Upper lobe of left lung (tissue), 6 donors: ENCODE measurements at regions not wholly inside any gene's neighbourhood (a gene's known extent, or its start where the extent isn't known, plus 50 kb on each side); places are given as distances from the start of the nearest gene placed in this dataset.

Source experiments
- ATAC-seq, 2 donors: fragments of 200-7000 bp; cut with Tn5 transposase; one replicate each; pipeline ENCODE4 v1.9.1; 2022; ENCODE audit warnings: mild to moderate bottlenecking in 2 of 2, moderate library complexity in 2 of 2; ENCODE audit not compliant: low FRiP score in 2 of 2
- DNase-seq, 2 donors: peaks; one replicate each; pipeline ENCODE4 v3.0.0-alpha.2; 2019 to 2020
- H3K27ac ChIP-seq, 4 donors: fragments of 200-600 bp; sonication (generic); one replicate each; pipeline ENCODE4 v1.5.1; 2016 to 2019
- H3K27me3 ChIP-seq, 4 donors: fragments of 200-600 bp; sonication (generic); one replicate each; pipeline ENCODE4 v1.5.1; 2017 to 2019
- H3K36me3 ChIP-seq, 4 donors: fragments of 200-600 bp; sonication (generic); one replicate each; pipeline ENCODE4 v1.5.1; 2016 to 2019
- H3K4me1 ChIP-seq, 4 donors: fragments of 200-600 bp; sonication (generic); one replicate each; pipeline ENCODE4 v1.5.1; 2018 to 2019
- H3K4me3 ChIP-seq, 4 donors: fragments of 200-600 bp; sonication (generic); one replicate each; pipeline ENCODE4 v1.5.1; 2017 to 2019; ENCODE audit warnings: mild to moderate bottlenecking in 2 of 4, moderate library complexity in 1 of 4
- H3K9me3 ChIP-seq, 4 donors: fragments of 200-600 bp; sonication (generic); one replicate each; pipeline ENCODE4 v1.5.1; 2018 to 2019
- EP300 ChIP-seq, 4 donors: sonication (generic); formaldehyde crosslinking; IDR thresholded peaks; one replicate each; pipeline ENCODE4 v1.5.1; 2017; ENCODE audit warnings: antibody characterized with exemption in 4 of 4, control low read depth in 2 of 4
- POLR2A ChIP-seq, 4 donors: fragments of 450-650 bp; IDR thresholded peaks; one replicate each; pipeline ENCODE4 v1.5.1; 2016 to 2017; ENCODE audit warnings: antibody characterized with exemption in 4 of 4, mild to moderate bottlenecking in 2 of 4
- POLR2AphosphoS5 ChIP-seq, 2 donors: sonication (generic); formaldehyde crosslinking; IDR thresholded peaks; one replicate each; pipeline ENCODE4 v1.5.1; 2017; ENCODE audit warnings: antibody characterized with exemption in 2 of 2
- WGBS, 2 donors: methylation state at CpG; one replicate each; pipeline ENCODE4 v1.1.5; 2017 to 2018; 5-methylcytosine and 5-hydroxymethylcytosine counted together
- TF ChIP-seq, protein P1 (sequence below), 6 experiments: fragments of 450-650 bp in 4 of 6; fragments of 200-600 bp in 2 of 6; sonication (generic) in 2 of 6; IDR thresholded peaks; one replicate each; pipeline ENCODE4 v1.5.1; 2016 to 2019; ENCODE audit warnings: antibody characterized with exemption in 6 of 6
- donor health status: DM: no; HTN: no; CAD: no; lungs with moderate emphysema.
- donor health status: DM: no; HTN: yes; CAD: no; lungs with severe emphysema.

DNA sequence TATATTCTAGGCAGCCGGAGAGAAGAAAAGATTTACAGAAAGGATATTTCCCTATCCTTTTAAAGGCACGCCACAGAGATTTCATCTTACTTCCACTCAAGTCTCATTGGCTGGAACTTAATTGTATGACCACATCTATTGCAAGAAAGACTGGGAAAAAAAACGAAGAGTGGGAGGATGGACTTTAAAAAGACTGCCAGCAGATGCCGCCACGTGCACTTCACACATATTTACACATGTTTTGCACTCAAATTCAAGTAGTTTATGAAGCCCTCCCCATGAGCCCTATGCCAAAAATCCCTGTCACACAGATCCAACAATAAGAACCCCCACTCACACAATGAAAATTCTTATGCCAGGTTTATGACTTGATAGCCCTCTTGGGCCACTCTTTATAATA, 138.5 kb upstream of the TYRP1 start:
- H3K36me3 ChIP-seq, result no peaks in the 10 kb centered on the region
- no peak for DNase-seq
- TF ChIP-seq POLR2A (IDR thresholded peaks at IDR 0.05), result no peak
- TF ChIP-seq, protein P1, sequence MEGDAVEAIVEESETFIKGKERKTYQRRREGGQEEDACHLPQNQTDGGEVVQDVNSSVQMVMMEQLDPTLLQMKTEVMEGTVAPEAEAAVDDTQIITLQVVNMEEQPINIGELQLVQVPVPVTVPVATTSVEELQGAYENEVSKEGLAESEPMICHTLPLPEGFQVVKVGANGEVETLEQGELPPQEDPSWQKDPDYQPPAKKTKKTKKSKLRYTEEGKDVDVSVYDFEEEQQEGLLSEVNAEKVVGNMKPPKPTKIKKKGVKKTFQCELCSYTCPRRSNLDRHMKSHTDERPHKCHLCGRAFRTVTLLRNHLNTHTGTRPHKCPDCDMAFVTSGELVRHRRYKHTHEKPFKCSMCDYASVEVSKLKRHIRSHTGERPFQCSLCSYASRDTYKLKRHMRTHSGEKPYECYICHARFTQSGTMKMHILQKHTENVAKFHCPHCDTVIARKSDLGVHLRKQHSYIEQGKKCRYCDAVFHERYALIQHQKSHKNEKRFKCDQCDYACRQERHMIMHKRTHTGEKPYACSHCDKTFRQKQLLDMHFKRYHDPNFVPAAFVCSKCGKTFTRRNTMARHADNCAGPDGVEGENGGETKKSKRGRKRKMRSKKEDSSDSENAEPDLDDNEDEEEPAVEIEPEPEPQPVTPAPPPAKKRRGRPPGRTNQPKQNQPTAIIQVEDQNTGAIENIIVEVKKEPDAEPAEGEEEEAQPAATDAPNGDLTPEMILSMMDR (IDR thresholded peaks at IDR 0.05), result no peak
- TF ChIP-seq POLR2AphosphoS5 (IDR thresholded peaks at IDR 0.05), result no peak
- no peak for TF ChIP-seq EP300 (IDR thresholded peaks at IDR 0.05)
- H3K4me3 ChIP-seq, result no peak overlapping the region
- WGBS, 2 donors, result 39 to 54% methylated on average over 5 of the region's 5 CpGs
- H3K27me3 ChIP-seq, result no peaks in the 10 kb centered on the region
- ATAC-seq, result no peak
- no peaks in the 10 kb centered on the region for H3K4me1 ChIP-seq
- no peak overlapping the region for H3K27ac ChIP-seq
- H3K9me3 ChIP-seq, result no peaks in the 10 kb centered on the region

DNA sequence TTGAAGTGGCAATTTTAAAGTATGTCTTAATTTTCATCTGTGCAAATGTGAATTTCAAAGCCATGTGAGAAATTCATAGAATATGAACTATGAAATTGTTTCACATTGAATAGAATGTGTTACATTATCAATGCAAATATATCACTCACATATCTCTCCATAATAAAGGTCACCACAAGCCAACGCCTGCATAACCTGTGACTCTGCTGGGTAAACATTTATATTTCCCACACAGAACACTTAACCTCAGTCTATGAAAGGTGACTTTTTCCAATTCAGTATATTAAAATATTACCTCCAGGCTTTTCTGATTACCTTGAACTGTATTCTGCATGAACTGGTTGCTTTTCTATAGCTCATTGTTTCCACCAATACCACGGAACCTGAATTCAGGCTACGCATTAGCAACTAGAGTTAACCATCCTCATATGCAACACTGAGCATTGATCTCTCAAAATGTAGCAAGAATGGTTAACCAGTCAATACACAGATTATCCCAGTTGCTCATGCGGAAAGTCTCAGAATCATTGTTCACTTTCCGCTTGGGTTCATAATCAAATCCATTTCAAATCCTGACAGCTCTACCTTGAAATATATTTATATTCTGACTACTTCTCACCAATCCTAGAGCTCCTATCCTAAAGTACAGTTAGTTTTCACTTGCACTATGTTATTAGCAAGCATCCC, 126.6 kb upstream of the TYRP1 start:
- H3K27ac ChIP-seq, result no peak overlapping the region
- H3K4me1 ChIP-seq, result no peaks in the 10 kb centered on the region
- TF ChIP-seq, protein P1 (IDR thresholded peaks at IDR 0.05), result no peak
- WGBS, 2 donors, result 84 to 86% methylated on average over 5 of the region's 5 CpGs
- H3K9me3 ChIP-seq, result no peaks in the 10 kb centered on the region
- no peaks in the 10 kb centered on the region for H3K36me3 ChIP-seq
- ATAC-seq (no peak), DNase-seq (no peak)
- H3K4me3 ChIP-seq, result no peak overlapping the region
- H3K27me3 ChIP-seq, result no peaks in the 10 kb centered on the region

DNA sequence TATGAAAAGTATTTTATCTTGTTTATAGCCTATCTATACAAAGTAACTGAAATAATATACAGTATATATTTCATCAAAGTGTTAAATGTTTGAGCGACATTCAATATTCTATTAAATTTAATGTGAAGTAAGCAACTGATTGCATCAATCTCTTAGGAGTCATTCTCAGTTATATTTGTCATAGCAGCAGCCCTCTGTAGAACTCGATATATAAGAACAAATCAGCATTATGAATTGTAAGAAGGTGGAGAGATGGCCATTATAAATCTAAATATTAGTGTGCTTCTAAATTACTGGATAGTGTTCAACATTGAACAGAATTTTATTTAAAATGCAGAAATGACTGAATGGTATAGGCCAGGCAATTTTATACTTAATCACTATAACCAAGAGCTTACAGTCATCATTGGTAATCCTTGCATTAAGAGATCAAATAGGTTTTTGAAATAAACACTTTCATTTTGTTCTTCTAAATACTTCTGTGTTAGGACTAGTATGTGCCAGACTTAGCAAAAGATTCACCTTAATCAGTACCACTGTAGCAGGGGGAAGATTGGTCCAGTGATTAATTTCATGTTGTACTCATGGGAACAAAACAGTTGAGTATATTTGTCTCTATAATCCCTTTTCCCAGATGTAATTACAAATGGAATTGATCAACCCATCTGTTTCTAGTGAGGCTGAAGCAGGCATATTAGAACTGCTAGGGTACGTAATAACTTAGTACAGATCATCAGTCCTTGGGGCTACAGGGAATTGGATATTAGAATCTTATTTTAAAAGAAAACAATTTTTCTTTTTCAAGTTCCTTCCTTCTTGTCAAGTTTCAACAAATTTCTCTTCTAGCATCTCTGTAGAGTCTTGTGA, 108.3 kb upstream of the TYRP1 start:
- DNase-seq, result no peak
- no peak overlapping the region for H3K27ac ChIP-seq
- H3K36me3 ChIP-seq, result no peaks in the 10 kb centered on the region
- ATAC-seq, result no peak
- H3K9me3 ChIP-seq, result no peaks in the 10 kb centered on the region
- H3K4me1 ChIP-seq, result no peaks in the 10 kb centered on the region
- no peaks in the 10 kb centered on the region for H3K27me3 ChIP-seq
- H3K4me3 ChIP-seq, result no peak overlapping the region
- WGBS, 2 donors, result 87 to 91% methylated on average over 3 of the region's 3 CpGs
- TF ChIP-seq POLR2AphosphoS5 (IDR thresholded peaks at IDR 0.05) (no peak), POLR2A (IDR thresholded peaks at IDR 0.05) (no peak), EP300 (IDR thresholded peaks at IDR 0.05) (no peak)
- TF ChIP-seq, protein P1 (IDR thresholded peaks at IDR 0.05), result no peak

DNA sequence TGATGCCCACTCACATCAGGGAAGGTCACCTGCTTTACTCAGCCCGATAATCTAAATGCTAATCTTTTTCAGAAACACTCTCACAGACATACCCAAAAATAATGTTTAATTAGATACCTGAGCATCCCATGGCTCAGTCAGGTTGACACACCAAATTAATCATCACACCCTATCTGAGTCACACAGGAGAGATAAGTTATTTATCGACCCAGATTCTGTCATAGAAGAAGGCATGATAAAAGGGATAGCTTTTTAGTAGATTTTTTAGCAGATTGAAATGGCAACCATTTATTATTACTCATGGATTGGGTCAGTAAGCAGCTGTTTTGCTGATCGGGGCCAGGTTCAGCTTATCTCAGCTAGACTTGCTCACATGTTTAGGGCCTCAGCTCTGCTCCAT, 97.8 kb upstream of the TYRP1 start:
- Histone ChIP-seq H3K9me3 (no peaks in the 10 kb centered on the region), H3K27me3 (no peaks in the 10 kb centered on the region), H3K4me3 (no peak overlapping the region), H3K27ac (no peak overlapping the region), H3K4me1 (no peaks in the 10 kb centered on the region), H3K36me3 (no peaks in the 10 kb centered on the region)
- TF ChIP-seq POLR2AphosphoS5 (IDR thresholded peaks at IDR 0.05) (no peak), POLR2A (IDR thresholded peaks at IDR 0.05) (no peak), EP300 (IDR thresholded peaks at IDR 0.05) (no peak)
- TF ChIP-seq, protein P1 (IDR thresholded peaks at IDR 0.05), result no peak
- ATAC-seq (no peak), DNase-seq (no peak)
- WGBS, 2 donors, result 85 to 90% methylated on average over 3 of the region's 3 CpGs
